Ascending aorta (tissue), 2 donors: ENCODE measurements at regions not wholly inside any gene's neighbourhood (a gene's known extent, or its start where the extent isn't known, plus 50 kb on each side); places are given as distances from the start of the nearest gene placed in this dataset.
"Not testable (repeated sequence)": the region's sequence is repeated elsewhere in the genome, so short reads cannot be mapped to it uniquely, and the experiment has no call there.

Experiments used
- DNase-seq, 2 donors: peaks; one replicate each; pipeline ENCODE4 v3.0.0-alpha.2; 2019; ENCODE audit warnings: low spot score in 2 of 2
- H3K27ac ChIP-seq, 2 donors: fragments of 200-600 bp; sonication (generic); one replicate each; pipeline ENCODE4 v1.5.1; 2016 to 2017; ENCODE audit warnings: mild to moderate bottlenecking in 1 of 2
- H3K27me3 ChIP-seq: fragments of 200-600 bp; sonication (generic); one replicate; pipeline ENCODE4 v1.5.1; 2017
- H3K36me3 ChIP-seq, 2 donors: fragments of 200-600 bp; sonication (generic); one replicate each; pipeline ENCODE4 v1.5.1; 2016
- H3K4me1 ChIP-seq, 2 donors: fragments of 200-600 bp; sonication (generic); one replicate each; pipeline ENCODE4 v1.5.1; 2016 to 2017; ENCODE audit warnings: mild to moderate bottlenecking in 1 of 2
- H3K4me3 ChIP-seq, 2 donors: fragments of 200-600 bp; sonication (generic); one replicate each; pipeline ENCODE4 v1.5.1; 2016 to 2017; ENCODE audit warnings: mild to moderate bottlenecking in 1 of 2
- H3K9me3 ChIP-seq, 2 donors: fragments of 200-600 bp; sonication (generic); one replicate each; pipeline ENCODE4 v1.5.1; 2016
- CTCF ChIP-seq, 3 experiments: fragments of 200-600 bp in 2 of 3; fragments of 450-650 bp in 1 of 3; sonication (generic) in 2 of 3; IDR thresholded peaks; one replicate each; pipeline ENCODE4 v1.5.1; 2016 to 2019; ENCODE audit warnings: antibody characterized with exemption in 3 of 3, mild to moderate bottlenecking in 1 of 3, moderate library complexity in 1 of 3
- intact Hi-C: fragments of 100-400 bp; cut with DNase I; formaldehyde crosslinking; loops from one replicate; pipeline ENCODE4 v1.15.1; 2023

GRCh38 chr7:65582518-65583119 lies 209.0 kb downstream of the ZNF92 start:
- H3K9me3 ChIP-seq, H3K27ac ChIP-seq, H3K36me3 ChIP-seq, intact Hi-C loops, H3K4me3 ChIP-seq, H3K27me3 ChIP-seq, DNase-seq, H3K4me1 ChIP-seq: not testable (repeated sequence)

- intact Hi-C loops, H3K36me3 ChIP-seq, H3K4me3 ChIP-seq, H3K9me3 ChIP-seq, DNase-seq, H3K4me1 ChIP-seq, H3K27ac ChIP-seq, H3K27me3 ChIP-seq: not testable (repeated sequence)
Observed at GRCh38 chr7:65602495-65602894, 228.8 kb downstream of the ZNF92 start.

- no peak for TF ChIP-seq CTCF (IDR thresholded peaks at IDR 0.05)
- Histone ChIP-seq H3K27ac (no peak overlapping the region), H3K4me3 (no peak overlapping the region), H3K4me1 (no peaks in the 10 kb centered on the region), H3K27me3 (no peaks in the 10 kb centered on the region), H3K9me3 (no peaks in the 10 kb centered on the region), H3K36me3 (no peaks in the 10 kb centered on the region)
- no peak for DNase-seq
- intact Hi-C loops: no loop called here
Observed at GRCh38 chr7:65609131-65609530, 235.5 kb downstream of the ZNF92 start.

- H3K4me3 ChIP-seq, DNase-seq, H3K4me1 ChIP-seq, H3K9me3 ChIP-seq, H3K36me3 ChIP-seq, H3K27me3 ChIP-seq, H3K27ac ChIP-seq, intact Hi-C loops: not testable (repeated sequence)
Observed at GRCh38 chr7:65613644-65614289, 240.1 kb downstream of the ZNF92 start.

- H3K27ac ChIP-seq, intact Hi-C loops, H3K9me3 ChIP-seq, H3K36me3 ChIP-seq, DNase-seq, H3K4me3 ChIP-seq, H3K4me1 ChIP-seq, H3K27me3 ChIP-seq: not testable (repeated sequence)
Observed at GRCh38 chr7:65616111-65616510, 242.5 kb downstream of the ZNF92 start.

- H3K4me1 ChIP-seq, H3K27me3 ChIP-seq, DNase-seq, H3K9me3 ChIP-seq, H3K4me3 ChIP-seq, H3K27ac ChIP-seq, intact Hi-C loops, H3K36me3 ChIP-seq: not testable (repeated sequence)
Observed at GRCh38 chr7:65620216-65620615, 246.6 kb downstream of the ZNF92 start.

GRCh38 chr7:65621580-65622201 lies 248.0 kb downstream of the ZNF92 start:
- H3K36me3 ChIP-seq, H3K4me1 ChIP-seq, H3K9me3 ChIP-seq, intact Hi-C loops, DNase-seq, H3K4me3 ChIP-seq, H3K27ac ChIP-seq, H3K27me3 ChIP-seq: not testable (repeated sequence)
- peak in 2 of 3 experiments; percentile 30 to 51 for TF ChIP-seq CTCF (IDR thresholded peaks at IDR 0.05)

GRCh38 chr7:65631236-65631635 lies 241.6 kb upstream of the VKORC1L1 start:
- H3K9me3 ChIP-seq, H3K27ac ChIP-seq, intact Hi-C loops, H3K4me1 ChIP-seq, H3K4me3 ChIP-seq, H3K36me3 ChIP-seq, DNase-seq, H3K27me3 ChIP-seq: not testable (repeated sequence)

GRCh38 chr7:65633587-65634404 lies 239.1 kb upstream of the VKORC1L1 start:
- DNase-seq, H3K4me1 ChIP-seq, H3K4me3 ChIP-seq, intact Hi-C loops, H3K36me3 ChIP-seq, H3K9me3 ChIP-seq, H3K27me3 ChIP-seq, H3K27ac ChIP-seq: not testable (repeated sequence)

- H3K9me3 ChIP-seq, H3K36me3 ChIP-seq, DNase-seq, intact Hi-C loops, H3K4me3 ChIP-seq, H3K27ac ChIP-seq, H3K4me1 ChIP-seq, H3K27me3 ChIP-seq: not testable (repeated sequence)
Observed at GRCh38 chr7:65638918-65639317, 234.0 kb upstream of the VKORC1L1 start.

- intact Hi-C loops, H3K4me3 ChIP-seq, H3K36me3 ChIP-seq, H3K9me3 ChIP-seq, H3K4me1 ChIP-seq, DNase-seq, H3K27ac ChIP-seq, H3K27me3 ChIP-seq: not testable (repeated sequence)
Observed at GRCh38 chr7:65639717-65640116, 233.2 kb upstream of the VKORC1L1 start.

GRCh38 chr7:65643498-65643897 lies 229.4 kb upstream of the VKORC1L1 start:
- H3K27me3 ChIP-seq, H3K36me3 ChIP-seq, intact Hi-C loops, H3K9me3 ChIP-seq, DNase-seq, H3K4me3 ChIP-seq, H3K4me1 ChIP-seq, H3K27ac ChIP-seq: not testable (repeated sequence)
